ENCODE measurements at regions not wholly inside any gene's neighbourhood (a gene's known extent, or its start where the extent isn't known, plus 50 kb on each side); places are given as distances from the start of the nearest gene placed in this dataset.
"Not testable (repeated sequence)": the region's sequence is repeated elsewhere in the genome, so short reads cannot be mapped to it uniquely, and the experiment has no call there.

DNA sequence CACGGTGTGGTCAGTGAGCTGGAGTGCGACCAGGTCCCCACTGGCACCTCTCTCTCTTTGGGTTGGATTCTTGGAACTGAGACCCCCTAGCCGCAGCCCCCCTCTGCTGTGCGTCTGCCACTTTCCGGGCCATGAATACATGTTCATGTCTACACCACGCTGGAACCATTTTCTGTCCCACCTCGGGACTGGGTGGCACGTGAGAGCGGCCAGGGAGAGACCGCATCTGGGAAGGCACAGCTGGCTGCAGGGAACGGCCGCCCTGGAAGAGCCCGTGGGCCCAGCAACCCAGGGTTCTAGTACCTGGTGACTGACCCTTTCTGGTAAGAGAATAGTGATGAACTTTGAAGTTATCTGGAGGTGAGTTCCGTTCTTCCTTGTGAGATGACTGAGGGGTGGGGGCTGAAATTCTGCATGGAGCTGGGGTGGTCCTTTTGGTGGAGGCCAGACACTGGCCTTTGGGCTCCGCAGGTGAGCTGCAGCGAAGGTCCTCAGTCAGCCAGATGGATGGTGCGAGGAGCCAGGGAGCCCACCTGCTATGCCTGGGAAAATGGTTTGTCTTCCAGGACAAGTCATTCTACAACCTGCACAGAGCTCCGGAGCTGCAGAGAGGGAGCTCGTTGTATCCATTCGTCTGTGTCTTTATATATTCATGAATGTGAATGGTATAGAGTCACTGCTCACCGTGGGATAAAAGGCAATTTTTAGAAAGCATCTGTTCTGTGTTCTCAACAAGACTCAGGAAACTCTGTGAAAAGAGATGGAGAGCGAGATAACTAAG, 223.5 kb downstream of the NDUFA10 start:
- DNase-seq: no peak

DNA sequence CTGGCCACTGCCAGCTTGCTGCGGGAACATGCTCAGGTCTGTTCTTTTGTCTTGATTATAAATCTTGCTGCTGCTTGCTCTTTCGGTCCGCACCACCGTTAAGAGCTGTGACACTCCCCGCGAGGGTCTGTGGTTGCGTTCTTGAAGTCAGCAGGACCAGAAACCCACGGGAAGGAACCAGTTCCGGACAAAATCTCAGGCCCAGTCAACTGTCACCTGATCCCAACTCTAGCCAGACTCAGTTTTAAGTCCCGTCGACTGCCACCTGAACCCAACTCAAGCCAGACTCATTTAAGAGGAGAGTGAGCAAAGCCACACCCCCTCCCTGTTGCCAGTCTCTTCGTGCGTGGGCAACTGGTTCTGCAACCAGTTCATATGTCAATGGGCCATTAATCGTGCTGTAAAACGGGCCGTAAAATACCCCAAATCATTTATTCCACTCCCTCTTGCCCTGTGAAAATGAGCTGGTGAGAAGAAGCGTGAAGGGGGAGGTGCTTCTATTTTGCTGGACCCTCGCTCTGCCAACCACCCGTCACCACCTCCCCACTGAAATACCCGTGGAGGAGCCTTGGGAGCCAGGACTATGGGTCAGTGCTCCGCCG, 224.3 kb downstream of the NDUFA10 start:
- no peak for DNase-seq

DNA sequence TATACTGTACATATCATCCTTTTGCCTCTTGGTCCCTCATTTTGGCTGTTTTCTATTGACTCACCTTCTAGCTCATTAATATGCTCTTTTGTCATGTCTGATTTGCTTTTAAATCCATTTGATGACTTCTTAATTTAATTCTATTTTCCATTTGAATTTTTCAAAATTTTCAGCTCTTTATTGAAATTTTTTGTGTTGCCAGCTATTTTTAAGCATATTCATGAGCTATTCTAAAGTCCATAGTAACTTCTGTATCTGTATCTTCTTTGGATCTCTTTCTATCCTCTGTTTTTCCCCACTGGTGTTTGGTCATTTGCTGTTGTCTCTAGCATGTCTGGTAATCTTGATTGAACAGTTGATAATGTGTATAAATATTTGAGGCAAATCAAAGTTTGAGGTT, 227.8 kb downstream of the NDUFA10 start:
- DNase-seq: no peak

DNA sequence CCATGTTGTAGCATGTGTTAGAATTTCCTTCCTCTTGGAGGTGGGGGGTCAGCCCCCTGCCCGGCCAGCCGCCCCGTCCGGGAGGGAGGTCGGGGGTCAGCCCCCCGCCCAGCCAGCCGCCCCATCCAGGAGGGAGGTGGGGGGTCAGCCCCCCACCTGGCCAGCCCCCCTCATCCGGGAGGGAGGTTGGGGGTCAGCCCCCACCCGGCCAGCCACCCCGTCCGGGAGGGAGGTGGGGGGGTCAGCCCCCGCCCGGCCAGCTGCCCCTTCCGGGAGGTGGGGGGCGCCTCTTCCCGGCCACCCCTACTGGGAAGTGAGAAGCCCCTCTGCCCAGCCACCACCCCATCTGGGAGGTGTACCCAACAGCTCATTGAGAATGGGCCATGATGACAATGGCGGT, 229.4 kb downstream of the NDUFA10 start:
- not testable (repeated sequence) for DNase-seq

DNA sequence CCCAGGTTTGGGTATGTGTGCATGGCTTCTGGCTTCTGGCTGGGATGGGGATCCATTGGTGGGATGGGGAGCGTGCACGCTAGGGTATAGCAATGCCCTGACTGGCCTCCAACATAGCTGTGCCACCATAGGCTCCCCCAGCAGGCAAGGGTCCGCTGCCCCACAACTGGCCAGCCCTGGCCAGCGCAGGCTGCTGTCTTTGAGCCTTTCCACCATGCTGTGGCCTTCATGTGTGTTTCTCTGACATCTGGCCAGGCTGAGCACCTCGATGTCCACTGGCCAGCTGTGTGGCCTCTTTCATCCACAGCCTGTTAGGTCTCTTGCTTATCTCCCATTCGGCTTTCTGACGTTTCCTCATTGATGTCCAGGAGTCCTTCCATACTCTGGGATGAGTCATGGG, 231.3 kb downstream of the NDUFA10 start:
- no peak for DNase-seq

DNA sequence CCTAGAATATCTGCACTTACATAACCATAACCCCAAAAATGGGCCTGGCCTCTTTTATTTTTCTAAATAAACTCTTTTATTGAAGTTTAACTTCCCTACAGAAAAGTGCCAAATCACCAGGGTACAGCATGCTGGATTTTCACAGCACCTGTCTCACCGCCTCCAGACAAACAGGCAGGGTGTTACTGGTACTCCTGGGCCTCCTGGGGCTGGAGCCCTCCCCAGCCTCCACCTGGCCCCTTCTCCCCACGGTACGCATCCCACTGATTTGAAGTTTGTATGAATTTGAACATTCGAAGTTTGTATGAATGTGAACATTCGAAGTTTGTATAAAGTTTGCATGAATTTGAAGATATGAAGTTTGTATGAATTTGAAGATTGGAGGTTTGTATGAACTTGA, 232.1 kb downstream of the NDUFA10 start:
- DNase-seq: no peak

DNA sequence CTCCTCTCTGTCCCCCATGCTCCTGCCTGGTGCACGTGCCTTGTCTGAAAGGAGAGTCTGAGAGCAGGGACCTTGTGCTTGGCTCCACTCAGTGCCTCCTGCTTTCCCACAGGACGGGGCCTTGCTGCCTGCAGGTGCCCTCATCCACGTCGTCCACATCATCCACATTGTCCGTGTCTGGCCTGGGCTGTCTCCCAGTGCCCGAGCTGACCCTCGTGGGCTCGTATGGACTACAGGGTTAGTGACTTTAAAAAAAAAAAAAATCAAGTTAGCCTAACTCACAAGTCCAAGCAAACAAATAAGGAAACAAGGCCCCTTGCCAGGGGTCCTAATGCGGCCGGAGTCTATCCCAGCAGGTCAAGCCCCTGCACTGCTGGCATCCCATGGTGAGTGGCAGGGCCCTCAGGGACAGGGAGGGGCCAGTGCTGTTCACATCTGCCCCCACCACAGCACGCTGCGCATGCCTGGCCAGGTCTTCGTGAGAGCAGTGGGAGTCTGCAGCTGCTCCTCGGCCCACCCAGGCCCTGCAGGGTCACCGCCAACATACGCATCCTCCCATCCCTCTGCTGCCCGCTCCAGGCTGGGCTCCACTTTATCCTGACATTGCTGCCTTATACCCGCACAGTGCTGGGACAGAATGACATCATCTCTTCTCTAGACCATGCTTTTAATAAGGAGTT, 232.6 kb downstream of the NDUFA10 start:
- no peak for DNase-seq

DNA sequence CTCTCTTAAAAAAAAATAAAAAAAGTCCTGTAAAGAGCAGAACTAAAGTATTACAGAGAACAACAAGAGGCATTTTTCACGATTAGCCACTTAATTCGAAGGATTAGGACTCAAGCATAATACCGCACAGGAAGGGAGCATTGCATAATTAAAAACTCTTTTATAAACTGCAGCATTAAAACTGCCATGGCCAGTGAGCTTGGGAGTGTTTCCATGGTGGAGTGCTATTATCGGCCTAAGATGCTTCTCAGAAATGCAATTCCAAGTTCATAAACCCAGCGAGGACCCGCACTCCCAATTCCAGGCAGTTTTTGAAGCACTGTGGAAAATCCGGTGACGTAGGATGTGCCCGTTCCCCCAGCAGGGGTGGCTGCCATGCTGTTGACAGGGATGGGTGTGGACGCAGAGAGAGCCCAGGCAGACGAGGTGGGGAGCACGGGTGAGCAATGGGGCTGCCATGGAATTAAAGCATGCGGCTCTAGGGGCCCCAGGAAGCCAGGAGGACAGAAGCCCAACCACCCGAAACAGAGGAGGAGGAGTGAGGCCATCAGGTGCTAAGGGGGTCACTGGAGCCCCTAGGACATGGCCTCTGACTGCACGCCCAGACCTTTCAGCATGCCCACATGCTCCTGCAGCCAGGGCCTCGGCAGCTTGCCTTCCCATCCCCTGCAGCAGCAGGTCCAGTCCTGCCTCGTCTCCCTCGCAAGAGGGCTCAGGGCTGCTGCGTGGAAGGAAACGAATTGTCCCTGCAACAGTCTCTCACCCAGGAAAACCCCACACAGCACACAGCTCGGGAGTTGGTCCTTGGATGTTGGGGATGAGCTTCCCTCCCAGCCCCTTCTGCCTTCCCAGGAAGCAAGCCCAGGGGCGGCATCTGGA, 233.4 kb downstream of the NDUFA10 start:
- no peak for DNase-seq

DNA sequence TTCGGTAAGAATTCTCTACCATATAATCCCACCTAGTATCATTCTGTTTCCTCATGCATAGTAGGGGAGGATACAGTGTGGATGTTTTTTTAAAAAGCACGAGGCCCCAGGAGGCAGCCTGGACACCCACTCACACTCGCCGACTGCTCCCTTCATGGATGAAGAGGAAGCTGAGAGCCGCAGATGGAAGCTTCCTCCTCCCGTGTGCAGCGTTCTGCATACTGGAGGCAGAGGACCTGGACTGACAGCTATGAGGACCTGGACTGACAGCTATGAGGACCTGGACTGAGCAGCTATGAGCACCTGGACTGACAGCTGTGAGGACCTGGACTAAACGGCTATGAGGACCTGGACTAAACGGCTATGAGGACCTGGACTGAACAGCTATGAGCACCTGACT, 234.4 kb downstream of the NDUFA10 start:
- DNase-seq: no peak

DNA sequence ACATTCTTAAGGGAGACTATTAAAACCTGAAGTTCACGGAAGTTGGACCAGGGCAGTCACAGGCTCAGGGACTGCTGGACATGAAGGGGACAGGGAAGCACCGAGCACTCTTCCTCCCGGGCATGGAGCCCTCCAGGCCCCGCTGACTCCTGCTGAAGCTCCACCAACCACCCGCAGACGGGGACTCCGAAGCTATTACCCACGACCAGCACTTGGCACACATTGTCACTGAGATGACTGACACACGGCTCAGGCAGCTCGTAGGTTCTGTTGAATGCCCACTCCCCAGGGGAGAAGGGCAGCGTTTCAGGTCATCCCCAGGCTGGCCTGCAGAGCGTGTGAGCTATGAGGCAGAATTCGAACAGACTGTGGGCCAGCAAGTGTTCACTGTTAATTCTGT, 234.8 kb downstream of the NDUFA10 start:
- DNase-seq: no peak

DNA sequence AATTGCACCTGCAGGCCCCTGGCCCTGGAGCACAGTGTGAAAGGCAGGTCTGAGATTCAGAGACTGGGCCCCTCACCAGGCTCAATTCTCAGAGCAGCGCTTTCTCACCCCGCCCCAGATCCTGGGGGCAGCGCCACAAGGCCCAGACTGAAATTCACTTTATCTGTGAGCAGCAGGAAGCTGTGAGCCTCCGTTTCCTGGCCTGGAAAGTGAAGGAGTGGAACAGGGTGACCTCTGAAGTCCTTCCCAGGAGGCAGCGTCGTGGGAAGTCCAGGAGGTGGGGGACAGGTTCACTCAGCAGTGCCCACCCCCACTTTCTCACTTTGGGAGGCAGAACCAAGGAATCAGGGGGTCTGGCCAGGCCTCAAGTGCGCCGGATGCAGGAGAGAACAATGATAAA, 235.4 kb downstream of the NDUFA10 start:
- no peak for DNase-seq

DNA sequence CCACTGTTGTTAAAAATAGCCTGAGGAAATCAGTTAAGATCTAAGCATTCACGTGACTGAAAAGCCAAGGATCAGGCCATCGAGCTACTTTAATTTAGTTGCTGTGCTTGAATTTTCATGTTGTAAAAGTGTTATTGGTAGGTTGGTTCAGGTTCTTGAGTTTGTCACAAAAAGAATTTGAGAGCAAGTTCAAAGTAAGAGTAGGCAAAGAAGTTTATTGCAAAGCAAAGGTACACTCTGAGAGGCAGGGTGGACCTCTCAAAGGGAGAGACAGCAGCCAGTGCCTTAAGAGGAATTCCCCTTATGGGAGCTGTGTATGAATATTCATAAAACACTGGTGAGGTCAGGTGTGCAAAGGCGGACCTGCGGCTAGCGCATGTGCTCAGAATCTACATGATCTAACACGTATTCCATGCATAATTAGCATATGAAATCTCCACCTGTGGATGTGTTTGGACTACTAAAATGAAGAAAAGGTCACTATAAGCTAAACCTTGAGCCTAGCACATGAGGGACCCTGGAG, 236.5 kb downstream of the NDUFA10 start:
- no peak for DNase-seq

DNA sequence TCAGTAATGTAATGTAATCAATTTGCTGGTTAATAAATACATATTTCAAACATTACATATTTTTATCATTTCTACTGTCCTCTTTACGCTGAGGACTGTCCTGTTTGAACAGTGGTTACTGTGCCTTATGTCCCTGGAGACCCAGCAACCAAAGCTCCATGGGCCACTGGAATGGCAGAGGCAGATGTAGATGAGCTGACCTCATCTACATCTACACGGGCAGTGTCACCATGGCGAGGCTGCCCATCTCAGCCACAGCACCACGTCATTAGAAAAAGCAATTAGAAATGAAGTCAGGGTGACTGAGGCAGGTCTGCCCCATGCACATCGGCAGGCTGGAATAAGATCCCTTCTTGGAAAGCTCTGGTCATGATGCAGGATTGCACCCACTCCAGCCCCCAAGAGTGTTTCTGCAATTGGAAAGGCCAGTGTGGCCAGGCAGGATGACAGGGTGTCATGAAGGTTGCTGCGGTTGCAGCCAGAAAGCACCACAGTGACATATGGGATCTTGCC, 237.5 kb downstream of the NDUFA10 start:
- DNase-seq: no peak

DNA sequence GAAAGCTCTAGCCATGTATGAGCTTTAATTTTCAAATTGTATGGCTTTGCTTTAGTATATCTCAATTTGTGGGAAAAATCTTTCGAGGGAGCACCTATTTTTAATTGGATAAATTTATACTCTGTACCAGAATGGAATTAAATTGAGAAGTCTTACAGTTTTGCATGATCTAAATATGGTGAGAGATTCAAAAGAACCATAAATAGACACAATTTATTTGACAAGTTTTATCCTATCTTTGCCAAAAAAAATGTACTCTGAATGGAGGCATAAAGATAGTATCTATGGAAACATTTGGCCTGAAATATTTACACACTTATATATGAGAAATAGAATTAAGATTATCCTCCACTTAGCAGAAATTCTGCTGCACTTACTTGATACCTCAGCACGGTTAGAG, 238.4 kb downstream of the NDUFA10 start:
- no peak for DNase-seq

DNA sequence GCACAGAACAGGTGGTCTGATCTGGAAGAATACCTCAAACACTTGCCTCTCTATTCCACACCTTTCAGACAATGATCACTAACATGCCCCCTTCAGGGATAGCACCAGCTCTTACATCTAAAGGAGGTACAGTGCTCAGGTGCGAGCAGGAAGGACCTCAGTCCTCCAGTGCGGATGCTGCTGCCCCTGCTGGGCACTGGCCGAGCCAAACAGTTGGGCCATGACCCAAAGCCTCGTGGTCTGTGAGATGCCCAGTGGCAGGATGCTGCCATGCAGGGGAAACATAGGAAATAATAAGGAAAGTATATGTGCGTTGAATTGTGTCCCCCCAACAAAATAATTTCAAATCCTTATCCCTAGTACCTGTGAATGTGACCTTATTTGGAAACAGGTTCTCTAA, 243.7 kb downstream of the NDUFA10 start:
- no peak for DNase-seq

DNA sequence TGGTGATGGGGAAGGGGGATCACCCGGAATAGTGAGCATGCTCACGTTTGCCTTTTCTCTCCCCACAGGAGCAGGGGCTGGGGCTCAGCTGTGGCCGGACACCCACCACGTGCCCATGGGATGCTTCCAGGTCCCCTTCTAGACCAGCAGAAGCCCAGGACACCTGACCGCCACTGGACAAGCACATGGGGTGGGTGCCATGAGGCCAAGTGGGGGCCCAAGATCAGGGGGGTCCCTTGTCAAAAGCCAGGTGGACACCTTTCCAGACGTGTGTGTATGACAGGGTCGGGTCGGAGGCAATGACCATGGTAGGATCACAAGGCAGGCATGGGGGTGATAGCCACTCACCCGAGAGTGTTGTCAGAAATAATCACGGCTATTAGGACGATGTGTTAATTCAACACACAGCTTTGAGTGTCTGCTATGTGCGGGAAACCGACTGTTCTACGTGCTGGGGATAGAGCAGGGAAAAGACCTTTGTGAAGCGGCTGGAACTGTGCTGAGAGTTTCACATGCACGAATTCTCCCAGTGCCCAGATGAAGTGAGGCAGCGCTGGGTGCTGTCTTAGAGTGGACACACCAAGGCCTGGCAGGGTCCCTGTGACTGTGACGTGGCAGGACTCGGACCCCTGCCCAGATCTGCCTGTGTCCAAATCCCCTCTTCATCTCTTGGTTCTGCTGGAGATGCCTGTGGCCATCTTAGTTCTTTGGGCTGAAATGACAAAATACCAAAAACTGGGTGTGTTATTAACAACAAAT, 244.7 kb downstream of the NDUFA10 start:
- no peak for DNase-seq

DNA sequence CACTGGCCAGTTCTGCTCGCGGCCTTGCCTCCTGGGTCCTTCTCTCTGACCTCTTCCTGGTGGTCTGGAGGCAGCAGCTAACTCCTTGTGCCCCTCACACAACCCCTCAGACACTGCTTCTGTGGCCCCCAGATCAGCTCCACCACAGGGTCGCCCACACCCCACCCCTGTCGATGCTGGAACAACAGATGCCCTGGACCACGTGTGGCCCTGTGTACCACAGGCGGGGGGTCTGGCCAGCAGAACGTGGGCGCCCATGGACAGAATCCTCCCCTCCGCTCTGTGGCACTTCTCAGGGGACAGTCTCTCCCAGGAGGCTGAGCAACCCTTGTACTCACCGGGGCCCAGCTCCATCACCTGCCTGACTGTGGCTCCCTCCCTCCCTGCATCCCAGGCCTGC, 245.6 kb downstream of the NDUFA10 start:
- DNase-seq: no peak

DNA sequence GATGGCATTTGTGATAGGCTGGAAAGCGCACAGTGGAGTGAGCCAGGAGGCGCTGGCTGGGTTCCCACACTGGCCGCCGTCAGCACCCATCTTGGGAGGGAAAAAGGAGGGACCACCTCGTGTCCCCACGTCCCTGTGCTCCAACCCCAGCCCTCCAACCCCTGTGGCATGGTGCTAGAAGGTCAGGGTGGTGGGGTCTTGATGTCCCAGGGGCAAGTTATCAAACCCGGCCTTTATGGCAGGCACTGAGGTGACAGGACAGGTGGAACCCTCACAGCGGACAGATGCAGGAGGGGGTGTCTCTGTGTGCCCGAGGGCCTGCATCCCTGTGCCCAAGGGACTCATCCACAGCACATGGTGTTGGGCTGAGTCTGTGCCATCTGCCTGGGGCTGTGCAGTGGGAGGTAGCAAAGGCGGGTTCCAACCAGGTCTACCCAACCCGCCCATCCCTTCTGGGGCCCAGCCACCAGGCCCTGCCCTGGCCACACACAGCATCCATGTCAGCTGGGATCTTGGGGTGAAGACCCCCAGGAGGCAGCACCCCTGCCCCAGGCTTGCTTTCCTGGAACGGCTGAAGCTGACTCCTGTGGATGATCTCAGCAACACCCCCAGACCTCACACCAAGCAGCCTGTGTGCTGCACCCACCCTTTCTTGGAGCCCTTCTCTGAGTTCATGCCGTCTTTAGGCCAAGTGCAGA, 246.1 kb downstream of the NDUFA10 start:
- DNase-seq: no peak

DNA sequence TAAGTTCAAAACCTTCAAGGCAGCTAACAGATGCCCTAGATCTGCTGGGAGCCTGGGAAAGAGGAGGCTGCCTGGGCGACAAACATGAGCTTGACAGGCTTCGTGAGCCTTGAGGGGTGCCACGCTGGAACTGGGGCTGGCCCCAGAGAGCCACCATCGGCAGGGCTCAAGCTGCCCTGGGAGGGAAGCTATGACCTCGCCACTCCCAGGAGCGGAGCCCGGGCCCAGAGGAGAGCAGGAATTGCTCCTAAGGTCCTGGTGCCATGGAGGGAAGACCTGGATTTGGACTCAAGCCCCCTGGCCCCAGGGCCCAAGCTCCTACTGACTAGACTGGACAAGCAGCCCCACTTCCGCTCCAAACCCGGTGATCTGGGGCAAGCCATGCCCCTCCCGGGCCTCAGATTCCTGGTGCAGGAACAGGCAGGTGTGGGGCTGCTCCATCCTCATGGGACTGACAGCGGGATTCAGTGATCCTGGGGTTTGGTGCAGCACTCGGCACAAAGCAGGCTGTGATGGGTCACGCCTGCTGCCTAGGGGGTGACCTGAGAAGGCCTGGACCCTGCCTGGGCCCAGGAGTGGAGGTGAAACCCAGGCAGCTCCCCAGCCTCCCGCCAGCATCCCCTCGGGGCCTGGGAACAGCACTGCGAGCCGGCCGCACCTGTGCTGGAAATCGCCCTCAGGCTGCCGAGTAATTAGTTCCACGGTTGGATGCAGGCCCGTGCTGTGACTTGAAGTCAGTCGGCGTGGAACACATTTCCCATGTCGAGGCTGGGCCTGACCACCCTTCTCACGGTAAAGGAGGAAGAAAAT, 246.9 kb downstream of the NDUFA10 start:
- no peak for DNase-seq

DNA sequence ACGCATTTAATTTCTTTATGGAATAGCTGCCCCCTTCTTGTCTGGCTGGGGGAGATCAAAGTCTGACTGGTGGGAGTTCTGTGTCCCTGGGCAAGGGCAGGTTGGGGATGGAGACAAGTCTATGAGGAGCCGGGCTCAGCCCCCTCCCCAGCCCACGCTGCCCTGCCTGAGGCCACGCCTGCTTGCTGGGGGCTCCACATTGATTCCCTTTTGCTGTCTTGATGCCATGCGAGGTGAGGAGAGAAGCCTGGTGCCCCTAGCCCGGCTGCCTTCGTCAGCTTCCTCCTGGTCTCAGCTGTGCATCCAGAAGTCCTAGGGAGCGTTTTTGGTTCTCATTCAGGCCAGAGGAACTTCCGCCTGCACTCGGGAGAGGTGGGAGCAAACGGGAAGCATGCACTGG, 247.9 kb downstream of the NDUFA10 start:
- DNase-seq: no peak
